Fibroblast of lung (primary cell): ENCODE measurements at regions not wholly inside any gene's neighbourhood (a gene's known extent, or its start where the extent isn't known, plus 50 kb on each side); places are given as distances from the start of the nearest gene placed in this dataset.

Experiments
- DNase-seq, 2 donors: peaks; one replicate each; pipeline versions ENCODE4 v3.0.0 to v3.0.0-alpha.2; 2010; ENCODE audit warnings: low read depth in 2 of 2
- H2AFZ ChIP-seq: 2 replicates; pipeline ENCODE4 v1.5.1; 2012; ENCODE audit warnings: low read length, control low read depth, inconsistent platforms
- H3K27ac ChIP-seq: 2 replicates; pipeline ENCODE4 v1.5.1; 2011; ENCODE audit warnings: low read length, control low read depth; ENCODE audit not compliant: insufficient read depth
- H3K27me3 ChIP-seq: 2 replicates; pipeline ENCODE4 v1.5.1; 2011; ENCODE audit warnings: mild to moderate bottlenecking, low read length; ENCODE audit not compliant: control insufficient read depth, insufficient read depth
- H3K36me3 ChIP-seq: 2 replicates; pipeline ENCODE4 v1.5.1; 2011; ENCODE audit warnings: low read length; ENCODE audit not compliant: control insufficient read depth, insufficient read depth
- H3K4me1 ChIP-seq: 2 replicates; pipeline ENCODE4 v1.5.1; 2011; ENCODE audit warnings: low read length; ENCODE audit not compliant: control insufficient read depth, insufficient read depth; ENCODE audit errors: extremely low read depth
- H3K4me2 ChIP-seq: 2 replicates; pipeline ENCODE4 v1.5.1; 2011; ENCODE audit warnings: low read length, control low read depth; ENCODE audit not compliant: insufficient read depth; ENCODE audit errors: extremely low read depth
- H3K4me3 ChIP-seq, 4 experiments: fragments of 200-600 bp in 1 of 4; sonication (generic) in 1 of 4; replicated peaks in 1 of 4; 2 replicates each; pipeline ENCODE4 v1.5.1; 2011 to 2016; ENCODE audit warnings: low read length in 4 of 4, low read depth in 3 of 4, mild to moderate bottlenecking in 3 of 4, control low read depth in 2 of 4, inconsistent platforms in 1 of 4, mixed read lengths in 1 of 4; ENCODE audit not compliant: insufficient read depth in 1 of 4; ENCODE audit errors: control extremely low read depth in 1 of 4
- H3K79me2 ChIP-seq: 2 replicates; pipeline ENCODE4 v1.5.1; 2012; ENCODE audit warnings: mild to moderate bottlenecking, low read length, inconsistent platforms; ENCODE audit not compliant: control insufficient read depth, insufficient read depth
- H3K9ac ChIP-seq: 2 replicates; pipeline ENCODE4 v1.5.1; 2011; ENCODE audit warnings: mild to moderate bottlenecking, low read length, control low read depth; ENCODE audit not compliant: insufficient read depth
- H3K9me3 ChIP-seq: 2 replicates; pipeline ENCODE4 v1.5.1; 2012; ENCODE audit warnings: low read depth, low read length; ENCODE audit not compliant: control insufficient read depth, insufficient read depth
- H4K20me1 ChIP-seq: 2 replicates; pipeline ENCODE4 v1.5.1; 2011; ENCODE audit warnings: low read length; ENCODE audit not compliant: control insufficient read depth, insufficient read depth; ENCODE audit errors: extremely low read depth
- EZH2 ChIP-seq: IDR thresholded peaks from 2 replicates; pipeline ENCODE4 v1.5.1; 2012; ENCODE audit warnings: low read length, control low read depth, mild to moderate bottlenecking; ENCODE audit errors: missing control alignments
- TF ChIP-seq, protein P1 (sequence below), 2 donors: IDR thresholded peaks in 1 of 2; conservative IDR thresholded peaks in 1 of 2; 1 replicate in 1 of 2; 2 replicates in 1 of 2; pipeline ENCODE4 v1.5.1; 2011 to 2012; ENCODE audit warnings: low read length in 2 of 2, control low read depth in 1 of 2, inconsistent platforms in 1 of 2, low read depth in 1 of 2, mild to moderate bottlenecking in 1 of 2

DNA sequence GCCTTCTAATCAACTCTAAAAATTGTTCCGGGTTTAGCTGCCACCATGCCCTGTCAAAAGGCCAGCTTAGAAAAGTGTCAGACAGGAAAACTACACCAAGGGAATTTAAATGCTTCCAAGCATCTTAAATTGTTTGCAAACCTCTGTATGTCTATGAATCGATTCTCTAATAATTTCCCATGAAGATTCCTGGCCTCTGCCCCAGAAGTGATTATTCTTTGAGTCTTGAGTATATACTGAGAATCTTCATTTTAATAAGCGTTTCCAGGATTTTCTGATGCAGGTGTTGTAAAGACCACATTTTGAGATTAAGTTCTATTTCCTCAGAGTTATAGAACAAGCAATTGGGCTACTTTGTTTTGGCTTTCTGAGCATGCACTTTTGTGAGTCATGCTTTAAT lies 471.8 kb upstream of the JAG1 start:
- H3K4me3 ChIP-seq, result no peak overlapping the region
- no peak overlapping the region for H3K27ac ChIP-seq
- no peaks in the 10 kb centered on the region for H3K27me3 ChIP-seq
- TF ChIP-seq, protein P1, sequence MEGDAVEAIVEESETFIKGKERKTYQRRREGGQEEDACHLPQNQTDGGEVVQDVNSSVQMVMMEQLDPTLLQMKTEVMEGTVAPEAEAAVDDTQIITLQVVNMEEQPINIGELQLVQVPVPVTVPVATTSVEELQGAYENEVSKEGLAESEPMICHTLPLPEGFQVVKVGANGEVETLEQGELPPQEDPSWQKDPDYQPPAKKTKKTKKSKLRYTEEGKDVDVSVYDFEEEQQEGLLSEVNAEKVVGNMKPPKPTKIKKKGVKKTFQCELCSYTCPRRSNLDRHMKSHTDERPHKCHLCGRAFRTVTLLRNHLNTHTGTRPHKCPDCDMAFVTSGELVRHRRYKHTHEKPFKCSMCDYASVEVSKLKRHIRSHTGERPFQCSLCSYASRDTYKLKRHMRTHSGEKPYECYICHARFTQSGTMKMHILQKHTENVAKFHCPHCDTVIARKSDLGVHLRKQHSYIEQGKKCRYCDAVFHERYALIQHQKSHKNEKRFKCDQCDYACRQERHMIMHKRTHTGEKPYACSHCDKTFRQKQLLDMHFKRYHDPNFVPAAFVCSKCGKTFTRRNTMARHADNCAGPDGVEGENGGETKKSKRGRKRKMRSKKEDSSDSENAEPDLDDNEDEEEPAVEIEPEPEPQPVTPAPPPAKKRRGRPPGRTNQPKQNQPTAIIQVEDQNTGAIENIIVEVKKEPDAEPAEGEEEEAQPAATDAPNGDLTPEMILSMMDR (conservative IDR thresholded peaks at IDR 0.05 in 1 of 2, IDR thresholded peaks at IDR 0.05 in 1 of 2; ENCODE audit: low read depth in 1 of 2, low read length in 2 of 2), result no peak
- TF ChIP-seq EZH2, result no peak
- H3K9me3 ChIP-seq, result no peaks in the 10 kb centered on the region
- no peak overlapping the region for H2AFZ ChIP-seq
- H3K9ac ChIP-seq, result no peak overlapping the region
- DNase-seq, result no peak
- no peaks in the 10 kb centered on the region for H3K36me3 ChIP-seq
- H4K20me1 ChIP-seq, result no peaks in the 10 kb centered on the region
- H3K4me2 ChIP-seq, result no peak overlapping the region
- H3K79me2 ChIP-seq, result no peaks in the 10 kb centered on the region
- H3K4me1 ChIP-seq, result no peaks in the 10 kb centered on the region

DNA sequence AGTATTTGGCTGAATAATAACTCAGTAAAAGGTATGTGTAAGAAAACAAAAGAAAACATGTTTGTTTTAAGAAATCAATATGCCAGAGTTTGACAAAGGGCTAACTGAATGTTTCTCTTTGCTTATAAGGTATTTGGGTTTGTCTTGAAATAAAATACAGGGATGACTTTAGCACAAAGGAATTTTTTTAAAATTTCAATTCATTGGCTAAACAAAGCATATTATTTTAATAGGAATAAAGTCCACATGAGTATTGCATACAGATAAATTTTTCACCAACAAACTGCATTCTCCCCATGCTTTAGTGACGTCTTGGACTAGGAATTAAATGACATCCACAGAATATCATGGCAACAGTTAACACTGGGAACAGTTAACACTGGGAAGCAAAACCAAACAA lies 480.0 kb upstream of the JAG1 start:
- Histone ChIP-seq H3K27me3 (no peaks in the 10 kb centered on the region), H3K9ac (no peak overlapping the region), H4K20me1 (no peaks in the 10 kb centered on the region), H2AFZ (no peak overlapping the region), H3K36me3 (no peaks in the 10 kb centered on the region), H3K4me1 (no peaks in the 10 kb centered on the region), H3K4me3 (no peak overlapping the region), H3K4me2 (no peak overlapping the region), H3K9me3 (no peaks in the 10 kb centered on the region), H3K27ac (no peak overlapping the region), H3K79me2 (no peaks in the 10 kb centered on the region)
- TF ChIP-seq, protein P1 (conservative IDR thresholded peaks at IDR 0.05 in 1 of 2, IDR thresholded peaks at IDR 0.05 in 1 of 2; ENCODE audit: low read depth in 1 of 2, low read length in 2 of 2), result no peak
- no peak for TF ChIP-seq EZH2
- DNase-seq, result peak in 1 of 2 donors; percentile 66

DNA sequence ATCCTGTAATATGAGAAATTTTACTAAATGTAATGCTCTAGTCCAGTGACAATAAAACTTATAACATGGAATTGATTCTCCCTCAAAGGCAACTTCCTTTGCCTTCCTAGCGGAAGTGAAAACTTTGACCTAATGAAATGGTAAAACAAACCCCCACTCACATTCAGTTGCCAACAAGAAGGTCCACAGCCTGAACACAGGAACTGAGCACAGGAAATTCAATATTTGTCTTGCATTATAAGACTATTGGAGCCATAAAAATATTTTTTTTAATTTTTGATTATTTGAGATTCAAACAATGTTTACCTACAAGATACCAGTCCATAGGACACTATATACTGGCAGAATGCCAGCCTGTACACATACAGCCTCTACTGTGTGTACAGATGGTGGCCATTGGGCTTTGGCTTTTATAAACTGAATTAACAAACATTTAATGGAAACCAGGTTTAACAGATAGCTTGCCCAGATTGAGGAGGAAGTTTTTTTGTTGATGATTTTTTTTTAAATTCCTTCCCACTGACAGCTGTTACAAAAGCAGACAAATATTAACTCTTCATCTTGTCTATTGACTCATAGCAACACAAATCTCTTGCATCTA lies 481.5 kb upstream of the JAG1 start:
- H4K20me1 ChIP-seq, result no peaks in the 10 kb centered on the region
- no peak overlapping the region for H3K27ac ChIP-seq
- no peaks in the 10 kb centered on the region for H3K27me3 ChIP-seq
- H3K4me3 ChIP-seq, result no peak overlapping the region
- no peak overlapping the region for H3K4me2 ChIP-seq
- DNase-seq, result no peak
- no peaks in the 10 kb centered on the region for H3K9me3 ChIP-seq
- H3K36me3 ChIP-seq, result no peaks in the 10 kb centered on the region
- no peak overlapping the region for H2AFZ ChIP-seq
- H3K9ac ChIP-seq, result no peak overlapping the region
- H3K4me1 ChIP-seq, result no peaks in the 10 kb centered on the region
- TF ChIP-seq, protein P1 (conservative IDR thresholded peaks at IDR 0.05 in 1 of 2, IDR thresholded peaks at IDR 0.05 in 1 of 2; ENCODE audit: low read depth in 1 of 2, low read length in 2 of 2), result no peak
- no peak for TF ChIP-seq EZH2
- H3K79me2 ChIP-seq, result no peaks in the 10 kb centered on the region
